ENCODE measurements at regions not wholly inside any gene's neighbourhood (a gene's known extent, or its start where the extent isn't known, plus 50 kb on each side); places are given as distances from the start of the nearest gene placed in this dataset.

DNA sequence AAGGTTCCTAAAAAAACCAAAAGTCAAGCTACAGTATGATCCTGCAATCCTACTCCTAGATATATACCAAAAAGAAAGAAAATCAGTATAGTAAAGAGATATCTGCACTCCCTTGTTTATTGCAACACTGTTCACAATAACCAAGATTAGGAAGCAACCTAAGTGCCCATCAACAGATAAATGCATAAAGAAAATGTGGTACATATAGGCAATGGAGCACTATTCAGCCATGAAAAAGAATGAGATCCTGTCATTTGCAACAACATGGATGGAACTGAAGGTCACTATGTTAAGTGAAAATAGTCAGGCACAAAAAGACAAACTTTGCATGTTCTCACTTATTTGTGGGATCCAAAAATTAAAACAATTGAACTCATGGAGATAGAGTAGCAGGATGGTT lies 1159.5 kb upstream of the AUTS2 start:
- CTCF ChIA-PET: no interaction called here
- H3K4me1 ChIP-seq (ENCODE audit: control extremely low read depth in 1 of 4, control insufficient read depth in 4 of 4, insufficient read depth in 4 of 4, low read length in 3 of 4): no peaks in the 10 kb centered on the region
- H3K27me3 ChIP-seq (replicated peaks in 2 of 5; ENCODE audit: control insufficient read depth in 4 of 5, insufficient read depth in 5 of 5, low read length in 4 of 5): no peaks in the 10 kb centered on the region
- no peak overlapping the region for H3K4me3 ChIP-seq (ENCODE audit: control insufficient read depth in 1 of 7, extremely low read depth in 1 of 7, insufficient read depth in 4 of 7, low read depth in 2 of 7, low read length in 6 of 7)
- POLR2A ChIA-PET: no interaction called here
- H3K36me3 ChIP-seq (ENCODE audit: control insufficient read depth in 4 of 4, insufficient read depth in 4 of 4, low read length in 3 of 4): no peaks in the 10 kb centered on the region
- no peak for DNase-seq
- H3K9me3 ChIP-seq (ENCODE audit: control extremely low read depth in 1 of 5, control insufficient read depth in 4 of 5, insufficient read depth in 2 of 5, low read depth in 1 of 5, low read length in 4 of 5): no peaks in the 10 kb centered on the region
- H3K27ac ChIP-seq (ENCODE audit: insufficient read depth in 1 of 2, low read depth in 1 of 2, low read length in 2 of 2, poor library complexity in 1 of 2, severe bottlenecking in 2 of 2): no peak overlapping the region

DNA sequence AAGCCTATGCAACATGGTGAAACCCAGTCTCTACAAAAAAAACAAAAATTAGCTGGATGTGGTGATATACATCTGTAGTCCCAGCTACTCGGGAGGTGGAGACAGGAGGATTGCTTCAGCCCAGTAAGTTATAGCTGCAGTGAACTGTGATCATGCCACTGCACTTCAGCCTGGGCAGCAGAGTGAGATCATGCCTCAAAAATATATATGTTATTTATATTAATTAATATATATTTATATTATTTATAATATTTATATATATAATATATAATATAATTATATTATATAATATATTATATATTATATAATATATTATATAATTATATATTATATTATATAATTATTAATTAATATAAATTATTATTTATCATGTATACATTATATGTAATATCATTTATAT lies 1158.4 kb upstream of the AUTS2 start:
- DNase-seq: no peak
- Histone ChIP-seq H3K9me3 (ENCODE audit: control extremely low read depth in 1 of 5, control insufficient read depth in 4 of 5, insufficient read depth in 2 of 5, low read depth in 1 of 5, low read length in 4 of 5) (no peaks in the 10 kb centered on the region), H3K27ac (ENCODE audit: insufficient read depth in 1 of 2, low read depth in 1 of 2, low read length in 2 of 2, poor library complexity in 1 of 2, severe bottlenecking in 2 of 2) (no peak overlapping the region), H3K4me1 (ENCODE audit: control extremely low read depth in 1 of 4, control insufficient read depth in 4 of 4, insufficient read depth in 4 of 4, low read length in 3 of 4) (no peaks in the 10 kb centered on the region), H3K36me3 (ENCODE audit: control insufficient read depth in 4 of 4, insufficient read depth in 4 of 4, low read length in 3 of 4) (no peaks in the 10 kb centered on the region), H3K27me3 (replicated peaks in 2 of 5; ENCODE audit: control insufficient read depth in 4 of 5, insufficient read depth in 5 of 5, low read length in 4 of 5) (no peaks in the 10 kb centered on the region), H3K4me3 (ENCODE audit: control insufficient read depth in 1 of 7, extremely low read depth in 1 of 7, insufficient read depth in 4 of 7, low read depth in 2 of 7, low read length in 6 of 7) (no peak overlapping the region)
- ChIA-PET POLR2A (interaction anchor here (0.6 kb wide), 1 partner anchor 18 kb away, joined by 3 read pairs; no protein-coding TSS in a partner anchor), CTCF (no interaction called here)
- no CpG with 5 or more reads among the region's 1 CpG for WGBS (ENCODE audit: insufficient coverage)

DNA sequence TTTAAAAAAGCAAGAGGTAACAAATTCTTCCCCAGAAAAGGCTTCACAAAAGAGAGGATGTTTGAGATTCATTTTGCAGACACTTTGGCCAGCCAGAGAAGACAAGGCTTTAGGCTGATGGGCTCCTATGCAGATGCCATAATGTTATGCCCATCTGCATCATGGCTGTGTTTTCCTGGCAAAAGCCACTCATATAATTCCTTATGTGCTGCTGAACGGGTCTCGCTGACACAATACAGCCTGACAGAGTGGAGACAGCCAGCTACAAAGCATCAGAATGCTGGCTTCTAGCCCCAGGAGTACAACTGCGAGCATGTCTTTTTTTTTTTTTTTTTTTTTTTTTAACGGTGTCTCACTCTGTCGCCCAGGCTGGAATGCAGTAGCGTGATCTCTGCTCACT lies 1157.4 kb upstream of the AUTS2 start:
- ChIA-PET CTCF (no interaction called here), POLR2A (no interaction called here)
- Histone ChIP-seq H3K9me3 (ENCODE audit: control extremely low read depth in 1 of 5, control insufficient read depth in 4 of 5, insufficient read depth in 2 of 5, low read depth in 1 of 5, low read length in 4 of 5) (no peaks in the 10 kb centered on the region), H3K4me1 (ENCODE audit: control extremely low read depth in 1 of 4, control insufficient read depth in 4 of 4, insufficient read depth in 4 of 4, low read length in 3 of 4) (no peaks in the 10 kb centered on the region), H3K36me3 (ENCODE audit: control insufficient read depth in 4 of 4, insufficient read depth in 4 of 4, low read length in 3 of 4) (no peaks in the 10 kb centered on the region), H3K27me3 (replicated peaks in 2 of 5; ENCODE audit: control insufficient read depth in 4 of 5, insufficient read depth in 5 of 5, low read length in 4 of 5) (no peaks in the 10 kb centered on the region), H3K4me3 (ENCODE audit: control insufficient read depth in 1 of 7, extremely low read depth in 1 of 7, insufficient read depth in 4 of 7, low read depth in 2 of 7, low read length in 6 of 7) (no peak overlapping the region), H3K27ac (ENCODE audit: insufficient read depth in 1 of 2, low read depth in 1 of 2, low read length in 2 of 2, poor library complexity in 1 of 2, severe bottlenecking in 2 of 2) (no peak overlapping the region)
- WGBS (ENCODE audit: insufficient coverage): 87% methylated on average over 5 of the region's 6 CpGs
- peak in 2 of 3 donors; percentile 2 to 10 for DNase-seq

DNA sequence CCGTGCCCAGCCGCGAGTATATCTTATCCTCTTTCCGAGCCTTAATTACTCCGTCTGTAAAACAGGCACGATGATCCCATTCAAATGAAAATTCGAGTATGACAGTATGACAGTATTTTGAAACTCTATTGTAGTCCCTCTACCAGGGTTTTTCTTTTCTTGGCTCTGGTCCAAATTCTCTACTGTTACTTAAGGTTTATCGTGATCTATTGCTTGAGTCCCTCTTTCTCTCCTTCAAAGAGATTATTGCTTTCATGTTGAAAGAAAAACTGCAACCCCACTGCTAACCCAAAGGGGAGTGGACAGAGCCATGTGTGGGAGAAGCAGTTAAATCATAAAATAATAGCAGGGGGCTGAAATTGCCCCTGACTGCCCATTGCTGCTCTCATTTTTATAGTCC lies 1156.6 kb upstream of the AUTS2 start:
- H3K4me3 ChIP-seq (ENCODE audit: control insufficient read depth in 1 of 7, extremely low read depth in 1 of 7, insufficient read depth in 4 of 7, low read depth in 2 of 7, low read length in 6 of 7): no peak overlapping the region
- 100% methylated on average over 8 of the region's 8 CpGs for WGBS (ENCODE audit: insufficient coverage)
- no peak for DNase-seq
- H3K27ac ChIP-seq (ENCODE audit: insufficient read depth in 1 of 2, low read depth in 1 of 2, low read length in 2 of 2, poor library complexity in 1 of 2, severe bottlenecking in 2 of 2): no peak overlapping the region
- H3K36me3 ChIP-seq (ENCODE audit: control insufficient read depth in 4 of 4, insufficient read depth in 4 of 4, low read length in 3 of 4): no peaks in the 10 kb centered on the region
- no peaks in the 10 kb centered on the region for H3K27me3 ChIP-seq (replicated peaks in 2 of 5; ENCODE audit: control insufficient read depth in 4 of 5, insufficient read depth in 5 of 5, low read length in 4 of 5)
- CTCF ChIA-PET: no interaction called here
- H3K9me3 ChIP-seq (ENCODE audit: control extremely low read depth in 1 of 5, control insufficient read depth in 4 of 5, insufficient read depth in 2 of 5, low read depth in 1 of 5, low read length in 4 of 5): no peaks in the 10 kb centered on the region
- POLR2A ChIA-PET: no interaction called here
- no peaks in the 10 kb centered on the region for H3K4me1 ChIP-seq (ENCODE audit: control extremely low read depth in 1 of 4, control insufficient read depth in 4 of 4, insufficient read depth in 4 of 4, low read length in 3 of 4)

DNA sequence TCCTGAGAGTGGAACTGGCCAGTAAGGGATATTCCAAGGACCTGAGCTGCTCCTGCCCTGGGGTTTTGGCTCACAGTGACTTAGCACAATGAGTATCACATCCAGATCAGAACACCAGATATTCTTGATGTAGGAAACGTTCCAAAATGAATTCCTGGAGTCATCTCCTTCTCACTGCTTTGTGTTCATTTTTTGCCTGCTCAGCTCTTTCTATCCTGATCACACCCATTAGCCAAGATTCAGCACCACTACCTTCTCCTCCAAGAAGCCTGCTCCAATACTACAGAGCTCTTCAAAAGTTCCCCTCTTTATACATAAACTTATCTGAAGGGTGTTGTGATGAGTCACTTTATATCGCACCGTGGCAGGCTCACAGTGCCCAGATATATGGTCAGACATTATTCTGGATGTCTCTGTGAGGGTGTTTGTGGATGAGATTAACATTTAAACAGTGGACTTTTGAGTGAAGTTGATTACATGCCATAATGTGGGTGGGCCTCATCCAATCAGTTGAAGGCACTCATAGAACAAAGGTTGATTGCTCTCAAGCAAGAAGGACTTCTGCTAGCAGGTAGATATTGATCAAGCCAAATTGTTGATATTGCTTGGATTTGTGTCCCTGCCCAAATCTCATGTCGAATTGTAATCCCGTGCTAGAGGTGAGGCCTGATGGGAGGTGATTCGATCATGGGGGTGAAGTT lies 1155.2 kb upstream of the AUTS2 start:
- DNase-seq: no peak
- H3K27ac ChIP-seq (ENCODE audit: insufficient read depth in 1 of 2, low read depth in 1 of 2, low read length in 2 of 2, poor library complexity in 1 of 2, severe bottlenecking in 2 of 2): no peak overlapping the region
- ChIA-PET POLR2A (no interaction called here), CTCF (no interaction called here)
- no peaks in the 10 kb centered on the region for H3K27me3 ChIP-seq (replicated peaks in 2 of 5; ENCODE audit: control insufficient read depth in 4 of 5, insufficient read depth in 5 of 5, low read length in 4 of 5)
- no peaks in the 10 kb centered on the region for H3K4me1 ChIP-seq (ENCODE audit: control extremely low read depth in 1 of 4, control insufficient read depth in 4 of 4, insufficient read depth in 4 of 4, low read length in 3 of 4)
- no peak overlapping the region for H3K4me3 ChIP-seq (ENCODE audit: control insufficient read depth in 1 of 7, extremely low read depth in 1 of 7, insufficient read depth in 4 of 7, low read depth in 2 of 7, low read length in 6 of 7)
- no peaks in the 10 kb centered on the region for H3K9me3 ChIP-seq (ENCODE audit: control extremely low read depth in 1 of 5, control insufficient read depth in 4 of 5, insufficient read depth in 2 of 5, low read depth in 1 of 5, low read length in 4 of 5)
- 81% methylated on average over 3 of the region's 6 CpGs for WGBS (ENCODE audit: insufficient coverage)
- H3K36me3 ChIP-seq (ENCODE audit: control insufficient read depth in 4 of 4, insufficient read depth in 4 of 4, low read length in 3 of 4): no peaks in the 10 kb centered on the region

DNA sequence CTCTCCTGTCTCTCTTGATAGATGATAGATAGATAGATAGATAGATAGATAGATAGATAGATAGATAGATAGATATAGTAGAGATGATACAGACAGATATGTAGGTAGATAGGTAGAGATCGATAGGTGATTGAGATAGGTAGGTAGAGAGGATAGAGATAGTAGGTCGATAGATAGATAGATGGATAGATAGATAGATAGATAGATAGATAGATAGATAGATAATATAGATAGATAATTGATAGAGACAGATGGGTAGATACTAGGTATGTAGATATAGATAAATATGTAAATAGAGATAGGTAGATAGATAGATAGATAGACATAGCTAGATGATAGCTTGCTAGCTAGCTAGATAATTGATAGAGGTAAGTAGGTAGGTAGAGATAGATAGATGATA lies 1154.2 kb upstream of the AUTS2 start:
- H3K36me3 ChIP-seq (ENCODE audit: control insufficient read depth in 4 of 4, insufficient read depth in 4 of 4, low read length in 3 of 4): no peaks in the 10 kb centered on the region
- no peak for DNase-seq
- H3K9me3 ChIP-seq (ENCODE audit: control extremely low read depth in 1 of 5, control insufficient read depth in 4 of 5, insufficient read depth in 2 of 5, low read depth in 1 of 5, low read length in 4 of 5): no peaks in the 10 kb centered on the region
- CTCF ChIA-PET: no interaction called here
- no peaks in the 10 kb centered on the region for H3K4me1 ChIP-seq (ENCODE audit: control extremely low read depth in 1 of 4, control insufficient read depth in 4 of 4, insufficient read depth in 4 of 4, low read length in 3 of 4)
- H3K4me3 ChIP-seq (ENCODE audit: control insufficient read depth in 1 of 7, extremely low read depth in 1 of 7, insufficient read depth in 4 of 7, low read depth in 2 of 7, low read length in 6 of 7): no peak overlapping the region
- H3K27me3 ChIP-seq (replicated peaks in 2 of 5; ENCODE audit: control insufficient read depth in 4 of 5, insufficient read depth in 5 of 5, low read length in 4 of 5): no peaks in the 10 kb centered on the region
- H3K27ac ChIP-seq (ENCODE audit: insufficient read depth in 1 of 2, low read depth in 1 of 2, low read length in 2 of 2, poor library complexity in 1 of 2, severe bottlenecking in 2 of 2): no peak overlapping the region
- 93% methylated on average over 2 of the region's 2 CpGs for WGBS (ENCODE audit: insufficient coverage)
- POLR2A ChIA-PET: no interaction called here

DNA sequence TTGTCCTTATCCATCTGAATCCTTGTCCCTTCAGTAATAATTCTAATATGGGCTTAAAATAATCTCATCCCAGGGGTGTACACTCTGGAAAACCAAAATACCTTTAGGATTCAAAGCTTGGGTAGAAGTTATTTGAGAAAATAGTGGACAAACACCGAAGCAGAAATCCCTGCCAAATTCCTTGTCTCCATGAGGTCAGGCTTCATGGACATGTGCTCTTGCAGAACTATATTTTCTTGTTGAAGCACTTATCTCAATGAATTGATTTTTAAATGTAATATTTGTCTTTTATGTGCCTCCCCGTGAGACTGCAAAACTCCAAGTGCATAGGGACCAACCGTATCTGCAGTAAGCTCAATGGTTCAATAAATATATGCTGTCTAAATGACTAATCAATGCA lies 1153.3 kb upstream of the AUTS2 start:
- CTCF ChIA-PET: no interaction called here
- Histone ChIP-seq H3K9me3 (ENCODE audit: control extremely low read depth in 1 of 5, control insufficient read depth in 4 of 5, insufficient read depth in 2 of 5, low read depth in 1 of 5, low read length in 4 of 5) (no peaks in the 10 kb centered on the region), H3K4me3 (ENCODE audit: control insufficient read depth in 1 of 7, extremely low read depth in 1 of 7, insufficient read depth in 4 of 7, low read depth in 2 of 7, low read length in 6 of 7) (no peak overlapping the region), H3K4me1 (ENCODE audit: control extremely low read depth in 1 of 4, control insufficient read depth in 4 of 4, insufficient read depth in 4 of 4, low read length in 3 of 4) (no peaks in the 10 kb centered on the region), H3K36me3 (ENCODE audit: control insufficient read depth in 4 of 4, insufficient read depth in 4 of 4, low read length in 3 of 4) (no peaks in the 10 kb centered on the region), H3K27me3 (replicated peaks in 2 of 5; ENCODE audit: control insufficient read depth in 4 of 5, insufficient read depth in 5 of 5, low read length in 4 of 5) (no peaks in the 10 kb centered on the region), H3K27ac (ENCODE audit: insufficient read depth in 1 of 2, low read depth in 1 of 2, low read length in 2 of 2, poor library complexity in 1 of 2, severe bottlenecking in 2 of 2) (no peak overlapping the region)
- no peak for DNase-seq
- WGBS (ENCODE audit: insufficient coverage): 100% methylated on average over 1 of the region's 3 CpGs
- POLR2A ChIA-PET: no interaction called here
